ENCODE measurements at regions not wholly inside any gene's neighbourhood (a gene's known extent, or its start where the extent isn't known, plus 50 kb on each side); places are given as distances from the start of the nearest gene placed in this dataset.

GRCh38 chr1:214859647-214860046 lies 222.9 kb upstream of the KCNK2 start:
- Histone ChIP-seq H2BK20ac (ENCODE audit: low read depth, low read length) (peak overlapping the region; percentile 57; the same call in 1 of the 2 replicates), H3K27ac (ENCODE audit: insufficient read depth, low read length) (no peak overlapping the region), H3K9me1 (ENCODE audit: insufficient read depth, low read length) (no peaks in the 10 kb centered on the region), H3K56ac (ENCODE audit: extremely low read depth, insufficient read depth, low read length) (no peak overlapping the region), H3K4me1 (ENCODE audit: control insufficient read depth, insufficient read depth, low read length) (no peaks in the 10 kb centered on the region; the same call in 1 of the 2 replicates), H3K79me1 (ENCODE audit: low read depth in 1 of 2, low read length in 2 of 2) (no peaks in the 10 kb centered on the region), H3K18ac (ENCODE audit: low read depth, low read length) (no peak overlapping the region; the same call in 1 of the 2 replicates), H2BK15ac (ENCODE audit: low read depth, low read length) (peak overlapping the region; percentile 52; the same call in 1 of the 3 replicates), H3K36me3 (ENCODE audit: control insufficient read depth, insufficient read depth, low read length) (no peaks in the 10 kb centered on the region), H3K4ac (ENCODE audit: low read depth, low read length) (0 out of 2 replicates have a peak overlapping the region, but pooled peaks have one; percentile 24), H2BK5ac (ENCODE audit: low read depth, low read length, poor library complexity, severe bottlenecking) (no peak overlapping the region), H2AK5ac (ENCODE audit: low read depth, low read length) (peak overlapping the region; percentile 64), H2AFZ (replicated peaks; ENCODE audit: low read length, poor library complexity) (no peak overlapping the region), H3K4me2 (ENCODE audit: low read depth, low read length) (no peak overlapping the region), H2BK120ac (ENCODE audit: low read depth, low read length) (no peak overlapping the region), H2AK9ac (replicated peaks; ENCODE audit: low read depth, low read length, poor library complexity) (no peak overlapping the region), H3K4me3 (ENCODE audit: insufficient read depth, low read depth, low read length) (no peak overlapping the region), H3K9ac (ENCODE audit: low read depth, low read length) (no peak overlapping the region), H3K23ac (ENCODE audit: low read depth, low read length) (no peak overlapping the region), H3K9me3 (ENCODE audit: control insufficient read depth, insufficient read depth, low read length) (no peaks in the 10 kb centered on the region), H4K8ac (ENCODE audit: low read depth in 2 of 2, low read length in 2 of 2) (no peak overlapping the region), H4K20me1 (ENCODE audit: insufficient read depth, low read length) (no peaks in the 10 kb centered on the region), H4K91ac (ENCODE audit: insufficient read depth, low read depth, low read length) (no peak overlapping the region), H4K5ac (ENCODE audit: low read depth, low read length) (no peak overlapping the region), H3K27me3 (ENCODE audit: control insufficient read depth, insufficient read depth, low read length) (no peaks in the 10 kb centered on the region), H3K14ac (replicated peaks; ENCODE audit: low read depth, low read length) (no peak overlapping the region)
- intact Hi-C loops (cut with micrococcal nuclease): no loop called here
- dilution Hi-C loops (cut with HindIII; ENCODE audit: low sequenced_read_pairs, unreplicated experiment): no loop called here
- TF ChIP-seq USF2 (IDR thresholded peaks at IDR 0.05; ENCODE audit: low read depth, low read length): no peak
- TF ChIP-seq RCOR1 (IDR thresholded peaks at IDR 0.05; ENCODE audit: insufficient replicate concordance, low read length): no peak
- TF ChIP-seq MXI1 (IDR thresholded peaks at IDR 0.05; ENCODE audit: borderline replicate concordance, low read depth, low read length): no peak
- TF ChIP-seq BHLHE40 (IDR thresholded peaks at IDR 0.05; ENCODE audit: low read depth, low read length): no peak
- TF ChIP-seq ELK1 (IDR thresholded peaks at IDR 0.05; ENCODE audit: borderline replicate concordance, low read depth, low read length): no peak
- TF ChIP-seq NFE2L2 (IDR thresholded peaks at IDR 0.05; ENCODE audit: low read depth, low read length): no peak
- TF ChIP-seq RAD21 (IDR thresholded peaks at IDR 0.05; ENCODE audit: low read length): no peak
- no peak for TF ChIP-seq RFX5 (IDR thresholded peaks at IDR 0.05; ENCODE audit: low read depth, low read length)
- no peak for TF ChIP-seq FOS (IDR thresholded peaks at IDR 0.05; ENCODE audit: low read depth, low read length)
- no peak for TF ChIP-seq SMC3 (IDR thresholded peaks at IDR 0.05; ENCODE audit: low read depth, low read length)
- TF ChIP-seq CTCF (conservative IDR thresholded peaks at IDR 0.05; ENCODE audit: low read depth, low read length): no peak
- ChIA-PET POLR2A (ENCODE audit: unreplicated experiment) (no interaction called here), CTCF (no interaction called here)
- DNase-seq: no peak
- no peak for ATAC-seq (ENCODE audit: low read depth)
- BruUV-seq (replicated peaks): no TSS peak
- in situ Hi-C loops (cut with MboI; ENCODE audit: low sequenced_read_pairs): no loop called here
- 90% methylated on average over 2 of the region's 8 CpGs; no CpG with 5 or more reads in 1 of the 2 experiments for WGBS, 2 experiments (ENCODE audit: extremely low coverage in 2 of 2, insufficient read length in 1 of 2)

Data from IMR-90 (cell line).